ENCODE measurements at regions not wholly inside any gene's neighbourhood (a gene's known extent, or its start where the extent isn't known, plus 50 kb on each side); places are given as distances from the start of the nearest gene placed in this dataset.

- TF ChIP-seq, protein P1, sequence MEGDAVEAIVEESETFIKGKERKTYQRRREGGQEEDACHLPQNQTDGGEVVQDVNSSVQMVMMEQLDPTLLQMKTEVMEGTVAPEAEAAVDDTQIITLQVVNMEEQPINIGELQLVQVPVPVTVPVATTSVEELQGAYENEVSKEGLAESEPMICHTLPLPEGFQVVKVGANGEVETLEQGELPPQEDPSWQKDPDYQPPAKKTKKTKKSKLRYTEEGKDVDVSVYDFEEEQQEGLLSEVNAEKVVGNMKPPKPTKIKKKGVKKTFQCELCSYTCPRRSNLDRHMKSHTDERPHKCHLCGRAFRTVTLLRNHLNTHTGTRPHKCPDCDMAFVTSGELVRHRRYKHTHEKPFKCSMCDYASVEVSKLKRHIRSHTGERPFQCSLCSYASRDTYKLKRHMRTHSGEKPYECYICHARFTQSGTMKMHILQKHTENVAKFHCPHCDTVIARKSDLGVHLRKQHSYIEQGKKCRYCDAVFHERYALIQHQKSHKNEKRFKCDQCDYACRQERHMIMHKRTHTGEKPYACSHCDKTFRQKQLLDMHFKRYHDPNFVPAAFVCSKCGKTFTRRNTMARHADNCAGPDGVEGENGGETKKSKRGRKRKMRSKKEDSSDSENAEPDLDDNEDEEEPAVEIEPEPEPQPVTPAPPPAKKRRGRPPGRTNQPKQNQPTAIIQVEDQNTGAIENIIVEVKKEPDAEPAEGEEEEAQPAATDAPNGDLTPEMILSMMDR (conservative IDR thresholded peaks at IDR 0.05; ENCODE audit: low read length), result no peak
- no peak for TF ChIP-seq EZH2phosphoT487 (IDR thresholded peaks at IDR 0.05; ENCODE audit: borderline replicate concordance)
Observed at GRCh38 chr10:37035853-37036252, 89.5 kb upstream of the ANKRD30A start.

Measured in Loucy (cell line).